GM10266 (cell line): ENCODE measurements at regions not wholly inside any gene's neighbourhood (a gene's known extent, or its start where the extent isn't known, plus 50 kb on each side); places are given as distances from the start of the nearest gene placed in this dataset.

Experiments
- DNase-seq: peaks from one replicate; pipeline ENCODE4 v3.0.0; 2012; ENCODE audit errors: extremely low spot score
- TF ChIP-seq, protein P1 (sequence below): IDR thresholded peaks from 2 replicates; pipeline ENCODE4 v1.5.1; 2012; ENCODE audit warnings: mild to moderate bottlenecking, low read depth; ENCODE audit not compliant: control insufficient read depth, insufficient read depth; ENCODE audit errors: missing control alignments

DNA sequence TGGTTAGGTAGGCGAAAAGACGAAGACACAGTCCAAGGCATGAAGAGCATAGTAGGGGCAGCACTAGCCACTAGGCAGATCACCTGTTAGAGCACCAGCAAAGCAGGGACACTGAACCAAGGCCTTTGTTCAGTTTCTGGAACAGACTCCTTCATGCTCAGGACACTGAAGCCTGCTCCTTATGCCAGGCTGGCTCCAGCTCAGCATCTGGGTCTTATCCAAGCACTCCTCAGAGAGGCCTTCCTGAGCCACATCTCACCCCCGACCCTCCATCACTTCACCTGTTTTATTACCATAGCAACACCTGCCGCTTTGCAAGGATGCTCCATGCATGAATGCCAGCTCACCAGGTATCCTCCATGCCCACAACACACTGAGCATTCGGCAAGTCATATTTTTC, 206.3 kb upstream of the CHRNA7 start:
- TF ChIP-seq, protein P1, sequence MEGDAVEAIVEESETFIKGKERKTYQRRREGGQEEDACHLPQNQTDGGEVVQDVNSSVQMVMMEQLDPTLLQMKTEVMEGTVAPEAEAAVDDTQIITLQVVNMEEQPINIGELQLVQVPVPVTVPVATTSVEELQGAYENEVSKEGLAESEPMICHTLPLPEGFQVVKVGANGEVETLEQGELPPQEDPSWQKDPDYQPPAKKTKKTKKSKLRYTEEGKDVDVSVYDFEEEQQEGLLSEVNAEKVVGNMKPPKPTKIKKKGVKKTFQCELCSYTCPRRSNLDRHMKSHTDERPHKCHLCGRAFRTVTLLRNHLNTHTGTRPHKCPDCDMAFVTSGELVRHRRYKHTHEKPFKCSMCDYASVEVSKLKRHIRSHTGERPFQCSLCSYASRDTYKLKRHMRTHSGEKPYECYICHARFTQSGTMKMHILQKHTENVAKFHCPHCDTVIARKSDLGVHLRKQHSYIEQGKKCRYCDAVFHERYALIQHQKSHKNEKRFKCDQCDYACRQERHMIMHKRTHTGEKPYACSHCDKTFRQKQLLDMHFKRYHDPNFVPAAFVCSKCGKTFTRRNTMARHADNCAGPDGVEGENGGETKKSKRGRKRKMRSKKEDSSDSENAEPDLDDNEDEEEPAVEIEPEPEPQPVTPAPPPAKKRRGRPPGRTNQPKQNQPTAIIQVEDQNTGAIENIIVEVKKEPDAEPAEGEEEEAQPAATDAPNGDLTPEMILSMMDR = no peak

DNA sequence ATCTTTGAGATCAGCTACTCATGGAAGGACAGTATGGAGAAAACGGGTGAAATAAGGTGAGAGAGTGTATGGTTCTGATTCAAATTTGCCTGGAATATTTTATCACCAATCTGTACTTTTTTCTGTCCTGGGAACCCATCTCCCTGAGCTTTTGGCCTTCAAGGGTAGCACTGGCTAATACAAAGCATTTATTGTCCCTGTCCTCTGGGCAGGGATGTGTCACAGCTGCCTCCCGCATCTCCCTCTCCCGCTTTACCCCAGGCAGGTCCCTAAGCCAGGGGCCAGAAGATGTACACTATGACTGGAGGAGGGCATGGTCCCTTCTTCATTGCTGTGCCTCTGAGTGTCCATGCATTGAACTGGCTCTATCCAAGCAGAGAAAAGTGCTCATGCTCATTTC, 201.7 kb upstream of the CHRNA7 start:
- TF ChIP-seq, protein P1 = no peak
- DNase-seq = no peak

More for the DNA sequence above, 206.3 kb upstream of the CHRNA7 start:
- DNase-seq = no peak

DNA sequence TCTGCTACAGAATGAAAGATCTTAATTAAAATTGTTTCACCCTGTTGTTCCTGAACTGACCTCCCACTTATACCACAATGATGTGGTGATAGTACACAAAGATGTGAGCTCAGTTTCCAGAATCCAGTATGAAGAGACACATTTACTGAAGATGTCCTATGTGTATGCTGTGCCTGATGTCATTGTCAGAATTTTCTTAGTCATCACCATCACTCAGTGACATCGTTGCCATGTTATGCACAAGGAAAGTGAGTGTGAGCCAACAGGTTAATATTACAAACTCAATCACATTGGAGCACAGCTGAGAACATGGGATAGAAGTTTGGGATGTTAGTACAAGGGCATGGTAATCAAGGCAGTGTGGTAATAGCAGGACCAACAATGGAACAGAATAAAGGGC, 199.7 kb upstream of the CHRNA7 start:
- no peak for DNase-seq

DNA sequence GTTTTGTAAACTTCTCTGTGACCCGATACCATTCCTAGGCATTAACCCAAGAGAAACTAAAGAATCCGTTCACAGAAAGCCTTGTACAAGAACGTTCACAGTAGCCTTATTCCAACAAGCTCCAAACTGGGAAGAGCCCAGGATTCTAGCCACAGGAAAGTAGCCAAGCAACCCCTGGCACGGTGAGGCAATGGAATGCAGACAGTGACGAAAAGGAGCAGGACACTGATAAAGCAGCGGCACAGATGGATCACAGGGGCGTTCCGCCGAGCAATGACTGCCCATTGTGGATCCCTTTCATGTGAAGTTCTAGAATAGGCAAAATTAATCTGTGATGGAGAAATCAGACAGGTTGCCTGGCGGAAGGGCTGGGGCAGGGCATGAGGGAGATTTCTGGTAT, 198.7 kb upstream of the CHRNA7 start:
- TF ChIP-seq, protein P1 = no peak
- DNase-seq = no peak

More for the DNA sequence above, 199.7 kb upstream of the CHRNA7 start:
- TF ChIP-seq, protein P1 = no peak

DNA sequence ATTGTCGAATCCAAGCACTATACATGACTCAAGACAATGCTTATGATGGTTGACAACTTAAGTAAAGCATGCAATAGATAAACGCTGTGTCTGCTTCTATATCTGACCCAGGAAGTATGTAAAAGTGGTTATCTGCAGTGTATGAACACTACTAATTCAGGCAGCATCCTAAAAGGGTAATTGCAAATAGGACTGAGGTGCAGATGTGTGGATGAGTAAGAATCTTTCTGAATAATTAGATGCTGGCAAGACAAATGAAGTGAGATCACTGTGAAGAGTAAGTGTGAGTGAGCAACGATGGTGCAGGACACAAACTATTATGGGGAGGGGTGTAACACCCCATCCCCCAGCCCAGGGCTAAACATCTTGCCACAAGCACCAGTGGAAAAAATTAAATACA, 195.7 kb upstream of the CHRNA7 start:
- TF ChIP-seq, protein P1 = no peak
- DNase-seq = no peak

DNA sequence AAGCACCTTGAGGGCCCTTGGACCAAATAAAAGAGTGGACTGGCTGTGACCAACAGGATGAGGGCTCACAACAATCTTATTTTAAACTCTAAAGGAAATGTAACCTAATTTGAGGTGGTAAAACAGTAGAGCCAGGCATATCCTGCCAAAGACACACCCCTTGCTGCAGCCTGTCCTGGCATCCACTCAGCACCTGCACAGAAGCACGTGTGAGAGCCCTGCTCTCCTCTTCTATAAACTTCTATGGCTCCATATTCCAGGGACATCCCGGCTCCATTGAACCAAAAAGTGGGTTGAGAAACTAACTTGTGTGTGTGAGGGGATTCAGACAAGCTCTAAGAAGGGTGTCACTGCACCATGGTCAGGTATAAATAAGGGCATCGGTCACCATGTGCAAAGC, 190.9 kb upstream of the CHRNA7 start:
- DNase-seq = no peak
- TF ChIP-seq, protein P1 = no peak

DNA sequence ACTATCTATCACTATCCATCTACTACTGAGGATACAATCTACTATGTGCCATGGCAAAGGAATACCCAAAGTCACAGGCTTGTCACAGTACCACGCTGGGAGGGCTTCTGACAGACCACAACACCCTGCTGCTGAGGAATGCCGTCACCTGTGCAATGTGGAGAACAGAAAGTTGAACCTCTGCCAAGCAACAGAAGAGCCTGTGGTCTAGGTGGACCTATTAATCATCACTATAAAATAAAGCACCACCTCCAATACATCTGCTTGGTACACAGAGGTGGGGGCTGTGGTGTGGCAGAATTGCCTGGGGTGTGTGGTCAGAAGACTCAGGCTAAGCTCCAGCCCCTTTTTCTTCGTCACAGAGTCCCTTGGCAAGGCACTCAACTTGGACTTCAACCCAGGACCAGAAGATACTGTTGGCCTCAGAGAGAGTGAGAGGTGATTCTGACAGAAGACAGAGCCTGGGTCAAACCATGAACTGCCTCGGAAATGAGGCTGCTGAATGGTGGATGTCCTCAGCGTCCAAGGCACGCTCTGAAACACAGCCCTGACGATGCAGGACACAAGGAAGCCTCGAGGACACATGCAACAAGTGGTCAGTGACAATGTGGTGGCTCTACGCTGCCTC, 189.4 kb upstream of the CHRNA7 start:
- TF ChIP-seq, protein P1 = no peak
- DNase-seq = no peak
